ENCODE measurements at regions not wholly inside any gene's neighbourhood (a gene's known extent, or its start where the extent isn't known, plus 50 kb on each side); places are given as distances from the start of the nearest gene placed in this dataset.

DNA sequence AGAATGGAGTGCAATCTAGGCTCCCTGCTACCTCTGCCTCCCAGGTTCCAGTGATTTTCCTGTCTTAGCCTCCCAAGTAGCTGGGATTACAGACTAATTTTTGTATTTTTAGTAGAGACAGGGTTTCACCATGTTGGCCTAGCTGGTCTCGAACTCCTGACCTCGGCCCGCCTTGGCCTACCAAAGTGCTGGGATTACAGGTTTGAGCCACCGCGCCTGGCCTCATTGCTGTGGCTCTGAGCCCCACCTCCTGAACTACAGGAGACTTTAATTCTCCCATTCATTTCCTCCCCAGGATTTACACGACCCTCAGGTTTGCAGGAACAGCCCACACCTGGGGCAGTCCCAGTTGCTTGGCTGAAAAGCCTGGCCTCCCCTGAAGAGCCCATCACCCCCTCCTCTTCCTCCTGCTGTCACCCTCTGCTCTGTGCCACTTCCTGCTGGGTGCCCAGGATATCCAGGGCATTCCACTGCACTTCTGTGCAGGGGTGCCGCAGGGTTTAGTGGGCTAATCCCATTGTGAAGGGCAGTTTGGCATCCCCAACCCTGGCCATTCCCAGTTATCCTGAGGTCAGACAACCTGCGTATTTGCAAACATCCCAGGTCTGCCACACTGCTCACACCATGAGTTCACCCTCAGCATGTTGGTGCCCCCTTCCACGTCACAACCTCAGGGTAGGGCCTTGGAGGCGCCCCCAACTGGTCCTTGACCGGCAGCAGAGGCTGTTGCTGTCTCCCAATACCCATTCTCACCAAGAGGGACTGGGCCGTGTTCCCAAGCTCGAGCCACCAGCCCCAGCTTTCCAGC, 265.0 kb upstream of the IRX4 start:
- TF ChIP-seq, protein P1, sequence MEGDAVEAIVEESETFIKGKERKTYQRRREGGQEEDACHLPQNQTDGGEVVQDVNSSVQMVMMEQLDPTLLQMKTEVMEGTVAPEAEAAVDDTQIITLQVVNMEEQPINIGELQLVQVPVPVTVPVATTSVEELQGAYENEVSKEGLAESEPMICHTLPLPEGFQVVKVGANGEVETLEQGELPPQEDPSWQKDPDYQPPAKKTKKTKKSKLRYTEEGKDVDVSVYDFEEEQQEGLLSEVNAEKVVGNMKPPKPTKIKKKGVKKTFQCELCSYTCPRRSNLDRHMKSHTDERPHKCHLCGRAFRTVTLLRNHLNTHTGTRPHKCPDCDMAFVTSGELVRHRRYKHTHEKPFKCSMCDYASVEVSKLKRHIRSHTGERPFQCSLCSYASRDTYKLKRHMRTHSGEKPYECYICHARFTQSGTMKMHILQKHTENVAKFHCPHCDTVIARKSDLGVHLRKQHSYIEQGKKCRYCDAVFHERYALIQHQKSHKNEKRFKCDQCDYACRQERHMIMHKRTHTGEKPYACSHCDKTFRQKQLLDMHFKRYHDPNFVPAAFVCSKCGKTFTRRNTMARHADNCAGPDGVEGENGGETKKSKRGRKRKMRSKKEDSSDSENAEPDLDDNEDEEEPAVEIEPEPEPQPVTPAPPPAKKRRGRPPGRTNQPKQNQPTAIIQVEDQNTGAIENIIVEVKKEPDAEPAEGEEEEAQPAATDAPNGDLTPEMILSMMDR (conservative IDR thresholded peaks at IDR 0.05; ENCODE audit: low read depth, low read length), result no peak
- TF ChIP-seq EZH2 (IDR thresholded peaks at IDR 0.05; ENCODE audit: low read length, unreplicated experiment) (no peak), EZH2phosphoT487 (IDR thresholded peaks at IDR 0.05; ENCODE audit: borderline replicate concordance, low read length) (no peak)
